ENCODE measurements at regions not wholly inside any gene's neighbourhood (a gene's known extent, or its start where the extent isn't known, plus 50 kb on each side); places are given as distances from the start of the nearest gene placed in this dataset.

GRCh38 chr7:115758025-115758424 lies 272.5 kb downstream of the TFEC start:
- Histone ChIP-seq H3K27me3 (ENCODE audit: control insufficient read depth in 2 of 2, insufficient read depth in 2 of 2, low read length in 2 of 2) (no peaks in the 10 kb centered on the region), H3K9me3 (replicated peaks; ENCODE audit: control insufficient read depth, insufficient read depth, low read length) (no peaks in the 10 kb centered on the region), H3K27ac (ENCODE audit: insufficient read depth, low read depth, low read length) (no peak overlapping the region), H3K4me1 (ENCODE audit: control insufficient read depth, extremely low read depth, insufficient read depth, low read length) (no peaks in the 10 kb centered on the region), H3K36me3 (ENCODE audit: control insufficient read depth in 2 of 2, extremely low read depth in 1 of 2, insufficient read depth in 2 of 2, low read length in 2 of 2) (no peaks in the 10 kb centered on the region), H2AFZ (ENCODE audit: low read depth, low read length) (no peak overlapping the region), H3K4me3 (replicated peaks in 1 of 3; ENCODE audit: insufficient read depth in 1 of 3, low read depth in 1 of 3, low read length in 3 of 3) (no peak overlapping the region), H3K4me2 (ENCODE audit: insufficient read depth, low read length) (no peak overlapping the region), H4K20me1 (replicated peaks; ENCODE audit: control insufficient read depth, extremely low read depth, insufficient read depth, low read length) (no peaks in the 10 kb centered on the region), H3K79me2 (ENCODE audit: control insufficient read depth, insufficient read depth, low read length) (no peaks in the 10 kb centered on the region), H3K9ac (replicated peaks; ENCODE audit: extremely low read depth, insufficient read depth, low read length) (no peak overlapping the region), H3K9me1 (replicated peaks; ENCODE audit: control insufficient read depth, extremely low read depth, insufficient read depth, low read length) (no peaks in the 10 kb centered on the region)
- DNase-seq (ENCODE audit: low read depth, low spot score) (no peak), FAIRE-seq (no peak)
- intact Hi-C loops (cut with micrococcal nuclease) (no loop called here), dilution Hi-C loops (cut with MboI; ENCODE audit: extremely low pct_ligation_motif_present, low sequenced_read_pairs) (no loop called here)
- ChIA-PET CTCF (interaction anchor here (0.7 to 1.2 kb wide), 3 partner anchors 10 to 17 kb away, joined by 3 to 4 read pairs (median 3); no protein-coding TSS in a partner anchor), POLR2A (no interaction called here)
- TF ChIP-seq CTCF (IDR thresholded peaks at IDR 0.05; ENCODE audit: extremely low read depth in 1 of 2, insufficient read depth in 1 of 2, low read depth in 1 of 2, low read length in 2 of 2) (no peak), GATA2 (IDR thresholded peaks at IDR 0.05; ENCODE audit: insufficient read depth, insufficient read length, low read depth, low read length) (no peak), POLR2A (IDR thresholded peaks at IDR 0.05; ENCODE audit: low read depth, low read length) (no peak), FOS (IDR thresholded peaks at IDR 0.05; ENCODE audit: borderline replicate concordance, insufficient read depth, low read length) (no peak), POLR2AphosphoS5 (IDR thresholded peaks at IDR 0.05; ENCODE audit: insufficient read depth, low read depth, low read length) (no peak), MAX (IDR thresholded peaks at IDR 0.05; ENCODE audit: insufficient read depth, insufficient read length) (no peak), EZH2 (IDR thresholded peaks at IDR 0.05; ENCODE audit: borderline replicate concordance, low read depth, low read length, severe bottlenecking) (no peak), MYC (IDR thresholded peaks at IDR 0.05; ENCODE audit: low read depth, low read length) (no peak), JUN (IDR thresholded peaks at IDR 0.05; ENCODE audit: borderline replicate concordance, insufficient read depth, insufficient read length, low read depth) (no peak)
- no TSS peak for BruUV-seq (replicated peaks)

All from endothelial cell of umbilical vein (primary cell).